Stimulated activated effector memory CD8-positive, alpha-beta T cell treated with anti-CD3 and anti-CD28 coated beads, Interleukin-12 subunit alpha, Interleukin-12 subunit beta, amount 100 ng/mL, for 72 hours (primary cell): ENCODE measurements at regions not wholly inside any gene's neighbourhood (a gene's known extent, or its start where the extent isn't known, plus 50 kb on each side); places are given as distances from the start of the nearest gene placed in this dataset.
"Not testable (repeated sequence)": the region's sequence is repeated elsewhere in the genome, so short reads cannot be mapped to it uniquely, and the experiment has no call there.

ENCODE experiments used
- ATAC-seq: fragments of 150-1000 bp; cut with Tn5 transposase; 2 replicates; pipeline ENCODE4 v1.10.0; 2021
- DNase-seq, 2 donors: peaks; one replicate each; pipeline ENCODE4 v3.0.0; 2021 to 2022; ENCODE audit warnings: low spot score in 2 of 2
- H3K27ac Mint-ChIP-seq: one replicate; pipeline ENCODE4 v1.8.0; 2022; ENCODE audit warnings: mild to moderate bottlenecking, mixed read lengths
- H3K36me3 Mint-ChIP-seq: one replicate; pipeline ENCODE4 v1.8.0; 2022; ENCODE audit warnings: mild to moderate bottlenecking, mixed read lengths
- H3K4me1 Mint-ChIP-seq: one replicate; pipeline ENCODE4 v1.8.0; 2022; ENCODE audit warnings: mixed read lengths
- H3K4me3 Mint-ChIP-seq: one replicate; pipeline ENCODE4 v1.8.0; 2022; ENCODE audit warnings: mild to moderate bottlenecking, mixed read lengths
- H3K9me3 Mint-ChIP-seq: one replicate; pipeline ENCODE4 v1.8.0; 2022; ENCODE audit warnings: mixed read lengths

- Mint-ChIP-seq H3K27ac (no peak overlapping the region), H3K4me1 (no peaks in the 10 kb centered on the region), H3K9me3 (peaks cover 17% of the 10 kb centered on the region), H3K36me3 (no peaks in the 10 kb centered on the region), H3K4me3 (no peak overlapping the region)
- DNase-seq (no peak), ATAC-seq (no peak)
Measured at GRCh38 chr10:56522166-56522565, 161.1 kb upstream of the ZWINT start.

DNA sequence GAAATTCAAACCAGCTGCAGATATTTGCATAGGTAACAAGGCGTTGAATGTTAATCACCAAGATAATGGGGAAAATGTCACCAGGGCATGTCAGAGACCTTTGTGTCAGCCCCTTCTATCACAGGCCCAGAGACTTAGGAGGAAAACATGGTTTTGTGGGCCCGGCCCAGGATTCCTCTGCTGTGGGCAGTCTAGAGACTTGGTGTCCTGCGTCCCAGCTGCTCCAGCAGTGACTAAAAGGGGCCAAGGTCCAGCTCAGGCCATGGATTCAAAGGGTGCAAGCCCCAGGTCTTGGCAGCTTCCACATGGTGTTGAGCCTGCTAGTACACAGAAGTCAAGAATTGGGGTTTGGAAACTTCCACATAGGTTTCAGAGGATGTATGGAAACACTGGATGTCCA, 147.5 kb upstream of the ZWINT start:
- no peak overlapping the region for H3K4me3 Mint-ChIP-seq
- DNase-seq = no peak
- no peak for ATAC-seq
- H3K9me3 Mint-ChIP-seq = peaks cover 17% of the 10 kb centered on the region
- H3K27ac Mint-ChIP-seq = no peak overlapping the region
- H3K36me3 Mint-ChIP-seq = no peaks in the 10 kb centered on the region
- no peaks in the 10 kb centered on the region for H3K4me1 Mint-ChIP-seq

DNA sequence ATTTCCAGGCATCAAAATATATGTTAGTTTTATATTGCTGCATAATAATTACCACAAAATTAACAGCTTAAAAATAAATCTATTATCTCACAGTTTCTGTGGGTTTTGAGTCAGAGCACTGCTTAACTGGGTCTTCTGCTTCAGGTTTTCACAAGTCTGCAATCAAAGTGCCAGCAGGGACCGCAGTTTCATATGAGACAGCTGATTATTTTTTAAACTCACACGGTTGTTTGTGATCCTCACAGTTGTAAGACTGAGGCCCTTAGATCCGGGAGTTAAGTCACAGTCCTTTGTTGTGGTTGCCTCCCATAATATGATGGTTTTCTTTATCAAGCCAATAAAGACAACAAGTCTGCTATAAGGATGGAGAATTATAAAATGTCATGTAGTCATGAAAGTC, 146.0 kb upstream of the ZWINT start:
- no peak overlapping the region for H3K4me3 Mint-ChIP-seq
- ATAC-seq = no peak
- DNase-seq = no peak
- H3K4me1 Mint-ChIP-seq = no peaks in the 10 kb centered on the region
- H3K27ac Mint-ChIP-seq = no peak overlapping the region
- no peaks in the 10 kb centered on the region for H3K36me3 Mint-ChIP-seq
- peaks cover 17% of the 10 kb centered on the region for H3K9me3 Mint-ChIP-seq

DNA sequence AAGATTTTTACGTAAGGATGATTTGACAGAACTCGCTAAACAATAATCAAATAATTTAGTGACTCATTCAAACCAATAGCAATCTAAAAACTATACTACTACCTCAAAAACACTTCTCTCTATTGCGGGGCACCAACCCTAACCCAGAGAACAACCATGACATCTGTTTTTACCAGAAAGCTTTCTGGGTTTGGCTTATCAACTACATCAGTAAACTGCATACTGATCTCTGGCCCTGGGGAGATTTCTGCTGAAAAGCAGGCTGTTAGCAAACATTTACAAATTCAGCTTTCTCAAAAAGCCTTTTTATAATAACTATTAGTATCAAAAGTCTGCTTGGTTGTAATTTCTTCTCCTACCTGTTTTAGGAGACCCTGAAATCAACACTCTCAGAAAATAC, 144.5 kb upstream of the ZWINT start:
- H3K4me1 Mint-ChIP-seq = no peaks in the 10 kb centered on the region
- ATAC-seq = no peak

DNA sequence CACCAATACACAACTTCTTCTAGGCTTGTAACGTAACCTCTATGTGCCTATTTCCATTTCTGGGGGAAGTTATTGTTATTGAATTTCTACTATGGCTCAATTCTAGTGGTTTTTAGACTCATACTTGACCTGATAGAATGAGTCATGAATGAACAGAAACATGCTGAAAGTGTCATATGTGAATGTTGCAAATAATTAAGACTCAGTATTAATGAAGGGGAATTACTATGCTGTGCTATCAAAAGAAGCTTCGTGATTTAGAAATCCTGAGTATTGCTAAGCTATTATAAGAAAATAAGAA, 135.1 kb upstream of the ZWINT start:
- ATAC-seq (no peak), DNase-seq (no peak)
- Mint-ChIP-seq H3K9me3 (peaks cover 12% of the 10 kb centered on the region), H3K4me1 (no peaks in the 10 kb centered on the region), H3K4me3 (no peak overlapping the region), H3K27ac (no peak overlapping the region), H3K36me3 (no peaks in the 10 kb centered on the region)

More for the DNA sequence above, 144.5 kb upstream of the ZWINT start:
- Mint-ChIP-seq H3K27ac (no peak overlapping the region), H3K36me3 (no peaks in the 10 kb centered on the region), H3K4me3 (no peak overlapping the region), H3K9me3 (peaks cover 7% of the 10 kb centered on the region)
- DNase-seq = no peak

DNA sequence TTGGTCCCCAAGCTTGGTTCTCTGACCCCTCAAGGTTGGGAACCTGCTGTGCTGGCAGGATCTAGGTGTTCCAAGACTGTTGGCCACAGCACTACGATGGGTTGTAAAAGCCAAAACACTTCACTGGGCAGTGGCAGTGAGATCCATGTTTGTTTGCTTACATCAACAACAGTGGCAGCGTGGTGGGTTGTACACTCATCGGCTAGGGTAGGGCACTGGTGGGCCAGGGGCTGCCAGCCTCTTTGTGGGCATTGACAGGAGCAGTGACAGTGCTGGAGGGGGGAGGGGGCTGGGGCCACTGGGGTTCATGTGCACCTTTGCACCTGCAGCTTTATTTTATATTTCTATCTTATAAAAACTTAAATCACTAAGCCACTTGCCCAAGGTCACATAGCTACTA, 126.7 kb upstream of the ZWINT start:
- Mint-ChIP-seq H3K36me3 (no peaks in the 10 kb centered on the region), H3K4me3 (no peak overlapping the region), H3K4me1 (no peaks in the 10 kb centered on the region), H3K27ac (no peak overlapping the region), H3K9me3 (peaks cover 13% of the 10 kb centered on the region)
- DNase-seq = no peak
- no peak for ATAC-seq

GRCh38 chr10:56481521-56482091, 120.5 kb upstream of the ZWINT start:
- Mint-ChIP-seq H3K4me3 (no peak overlapping the region), H3K27ac (no peak overlapping the region), H3K9me3 (peaks cover 19% of the 10 kb centered on the region), H3K4me1 (no peaks in the 10 kb centered on the region), H3K36me3 (no peaks in the 10 kb centered on the region)
- no peak for ATAC-seq
- DNase-seq = no peak

DNA sequence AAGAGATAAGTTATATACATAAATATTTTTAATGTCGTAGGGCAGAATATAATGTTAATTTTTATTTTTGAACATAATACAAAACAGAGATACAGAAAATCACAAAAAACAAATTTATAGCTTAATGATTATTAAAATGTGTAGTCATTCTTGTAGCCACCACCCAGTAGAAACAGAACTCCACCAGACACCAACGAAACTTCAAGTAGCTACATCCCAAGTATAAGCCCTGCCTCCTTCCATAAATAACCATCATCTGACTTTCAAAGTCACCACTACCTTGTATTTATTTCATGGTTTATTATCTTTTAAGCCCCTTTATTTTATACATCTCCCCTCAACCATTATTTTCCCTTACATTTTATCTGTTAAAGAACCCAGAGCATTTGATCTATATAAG, 111.9 kb upstream of the ZWINT start:
- ATAC-seq = no peak
- no peak for DNase-seq
- Mint-ChIP-seq H3K9me3 (peaks cover 4% of the 10 kb centered on the region), H3K36me3 (no peaks in the 10 kb centered on the region), H3K27ac (no peak overlapping the region), H3K4me3 (no peak overlapping the region), H3K4me1 (no peaks in the 10 kb centered on the region)

- Mint-ChIP-seq H3K4me1 (no peaks in the 10 kb centered on the region), H3K4me3 (no peak overlapping the region), H3K9me3 (peaks cover 8% of the 10 kb centered on the region), H3K27ac (no peak overlapping the region), H3K36me3 (no peaks in the 10 kb centered on the region)
- DNase-seq (no peak), ATAC-seq (no peak)
Measured at GRCh38 chr10:56470701-56471100, 109.6 kb upstream of the ZWINT start.

DNA sequence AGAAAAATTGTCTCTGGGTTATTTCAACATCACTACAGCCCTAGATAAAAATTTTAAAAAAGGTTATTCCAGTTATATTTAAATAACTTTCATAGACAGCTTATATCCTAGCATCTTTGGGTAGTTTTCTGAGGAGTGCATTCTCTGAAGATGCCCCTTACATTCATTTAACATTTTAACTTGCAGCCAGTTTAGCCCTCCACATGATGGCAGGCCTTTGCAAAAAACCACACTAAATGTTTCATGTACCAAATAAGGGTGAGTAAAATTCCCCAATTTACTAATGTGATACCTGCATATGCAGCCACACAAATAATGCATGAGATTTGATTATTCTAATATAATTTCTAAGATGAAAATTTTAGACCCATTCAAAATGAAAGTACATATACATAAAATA, 108.4 kb upstream of the ZWINT start:
- H3K4me3 Mint-ChIP-seq = no peak overlapping the region
- H3K27ac Mint-ChIP-seq = no peak overlapping the region
- no peaks in the 10 kb centered on the region for H3K4me1 Mint-ChIP-seq
- DNase-seq (no peak), ATAC-seq (no peak)
- peaks cover 9% of the 10 kb centered on the region for H3K9me3 Mint-ChIP-seq
- H3K36me3 Mint-ChIP-seq = no peaks in the 10 kb centered on the region

GRCh38 chr10:56466005-56466404, 104.9 kb upstream of the ZWINT start:
- no peak for DNase-seq
- no peak overlapping the region for H3K4me3 Mint-ChIP-seq
- H3K9me3 Mint-ChIP-seq = peaks cover 12% of the 10 kb centered on the region
- no peak for ATAC-seq
- no peak overlapping the region for H3K27ac Mint-ChIP-seq
- H3K36me3 Mint-ChIP-seq = no peaks in the 10 kb centered on the region
- H3K4me1 Mint-ChIP-seq = no peaks in the 10 kb centered on the region

- Mint-ChIP-seq H3K27ac (no peak overlapping the region), H3K4me3 (no peak overlapping the region), H3K9me3 (peaks cover 13% of the 10 kb centered on the region), H3K4me1 (no peaks in the 10 kb centered on the region), H3K36me3 (no peaks in the 10 kb centered on the region)
- ATAC-seq (no peak), DNase-seq (no peak)
Measured at GRCh38 chr10:56449770-56450169, 88.7 kb upstream of the ZWINT start.

DNA sequence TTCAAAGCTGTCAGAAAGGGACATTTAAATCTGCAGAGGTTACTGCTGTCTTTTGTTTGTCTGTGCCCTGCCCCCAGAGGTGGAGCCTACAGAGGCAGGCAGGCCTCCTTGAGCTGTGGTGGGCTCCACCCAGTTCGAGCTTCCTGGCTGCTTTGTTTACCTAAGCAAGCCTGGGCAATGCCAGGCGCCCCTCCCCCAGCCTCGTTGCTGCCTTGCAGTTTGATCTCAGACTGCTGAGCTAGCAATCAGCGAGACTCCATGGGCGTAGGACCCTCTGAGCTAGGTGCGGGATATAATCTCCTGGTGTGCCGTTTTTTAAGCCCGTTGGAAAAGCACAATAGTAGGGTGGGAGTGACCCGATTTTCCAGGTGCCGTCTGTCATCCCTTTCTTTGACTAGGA, 86.6 kb upstream of the ZWINT start:
- H3K36me3 Mint-ChIP-seq, H3K4me1 Mint-ChIP-seq, H3K27ac Mint-ChIP-seq, ATAC-seq, DNase-seq, H3K4me3 Mint-ChIP-seq: not testable (repeated sequence)
- H3K9me3 Mint-ChIP-seq = peaks cover 13% of the 10 kb centered on the region

GRCh38 chr10:56441337-56441736, 80.3 kb upstream of the ZWINT start:
- H3K4me1 Mint-ChIP-seq, H3K27ac Mint-ChIP-seq, H3K9me3 Mint-ChIP-seq, H3K4me3 Mint-ChIP-seq, DNase-seq, H3K36me3 Mint-ChIP-seq, ATAC-seq: not testable (repeated sequence)
